Lung (tissue), 11 donors: ENCODE measurements at regions not wholly inside any gene's neighbourhood (a gene's known extent, or its start where the extent isn't known, plus 50 kb on each side); places are given as distances from the start of the nearest gene placed in this dataset.
"Not testable (repeated sequence)": the region's sequence is repeated elsewhere in the genome, so short reads cannot be mapped to it uniquely, and the experiment has no call there.

Experiments used
- ATAC-seq: fragments of 200-7000 bp; cut with Tn5 transposase; one replicate; pipeline ENCODE4 v1.9.1; 2020; ENCODE audit warnings: moderate number of reproducible peaks; ENCODE audit not compliant: insufficient read depth, low FRiP score
- DNase-seq, 3 donors: peaks; one replicate each; pipeline ENCODE4 v3.0.0-alpha.2; 2013 to 2017
- H3K27ac ChIP-seq, 2 donors: one replicate each; pipeline ENCODE4 v1.5.1; 2013; ENCODE audit warnings: mild to moderate bottlenecking in 2 of 2, moderate library complexity in 2 of 2, control low read depth in 1 of 2, inconsistent platforms in 1 of 2, low read depth in 1 of 2, low read length in 1 of 2
- H3K27me3 ChIP-seq, 3 donors: one replicate each; pipeline ENCODE4 v1.5.1; 2013; ENCODE audit warnings: low read length in 2 of 3; ENCODE audit not compliant: control insufficient read depth in 3 of 3, insufficient read depth in 3 of 3
- H3K36me3 ChIP-seq, 4 donors: one replicate each; pipeline ENCODE4 v1.5.1; 2013; ENCODE audit warnings: low read length in 4 of 4, mild to moderate bottlenecking in 1 of 4, moderate library complexity in 1 of 4; ENCODE audit not compliant: control insufficient read depth in 4 of 4, insufficient read depth in 4 of 4
- H3K4me1 ChIP-seq, 5 donors: one replicate each; pipeline ENCODE4 v1.5.1; 2013; ENCODE audit warnings: low read length in 5 of 5, mild to moderate bottlenecking in 2 of 5, moderate library complexity in 1 of 5; ENCODE audit not compliant: control insufficient read depth in 5 of 5, insufficient read depth in 5 of 5
- H3K4me3 ChIP-seq: one replicate; pipeline ENCODE4 v1.5.1; 2013; ENCODE audit warnings: mild to moderate bottlenecking, control low read depth, moderate library complexity
- H3K9ac ChIP-seq, 2 donors: one replicate each; pipeline ENCODE4 v1.5.1; 2013; ENCODE audit warnings: low read length in 2 of 2, control low read depth in 1 of 2; ENCODE audit not compliant: insufficient read depth in 1 of 2
- H3K9me3 ChIP-seq, 4 donors: one replicate each; pipeline ENCODE4 v1.5.1; 2013; ENCODE audit warnings: low read length in 3 of 4, mild to moderate bottlenecking in 1 of 4, moderate library complexity in 1 of 4; ENCODE audit not compliant: control insufficient read depth in 4 of 4, insufficient read depth in 3 of 4
- CTCF ChIP-seq: IDR thresholded peaks from 2 replicates; pipeline ENCODE4 v1.5.1; 2012; ENCODE audit warnings: mild to moderate bottlenecking; ENCODE audit errors: control extremely low read depth, extremely low read depth
- WGBS, 2 donors: extraction: QIAGEN DNeasy Blood & Tissue Kit; methylation state at CpG; one replicate each; pipeline ENCODE4 v1.1.7; 2013; 5-methylcytosine and 5-hydroxymethylcytosine counted together
- donor health status: control.
- donor health status: control.
- donor health status: Bipolar disorder and iron deficiency.
- donor health status: healthy.
- donor health status: DM: yes; HTN: yes; CAD: no.

- no peaks in the 10 kb centered on the region for H3K9me3 ChIP-seq
- H3K27ac ChIP-seq: no peak overlapping the region
- peaks cover 0 to 36% (median 10%) of the 10 kb centered on the region in 3 donors for H3K27me3 ChIP-seq
- 24 to 66% methylated on average over 2 of the region's 2 CpGs for WGBS, 2 donors
- no peak overlapping the region for H3K9ac ChIP-seq
- ATAC-seq: no peak
- no peak overlapping the region for H3K4me3 ChIP-seq
- H3K36me3 ChIP-seq: no peaks in the 10 kb centered on the region
- no peaks in the 10 kb centered on the region for H3K4me1 ChIP-seq
- TF ChIP-seq CTCF: no peak
- DNase-seq: no peak
Measured at GRCh38 chrX:114450911-114451310, 133.0 kb upstream of the HTR2C start.

- H3K9me3 ChIP-seq: no peaks in the 10 kb centered on the region
- TF ChIP-seq CTCF: no peak
Measured at GRCh38 chrX:114451397-114451796, 132.5 kb upstream of the HTR2C start.

GRCh38 chrX:114462266-114462665 is 121.6 kb upstream of the HTR2C start:
- H3K9me3 ChIP-seq: no peaks in the 10 kb centered on the region
- H3K9ac ChIP-seq: no peak overlapping the region
- TF ChIP-seq CTCF: no peak
- H3K36me3 ChIP-seq: no peaks in the 10 kb centered on the region
- H3K27ac ChIP-seq: no peak overlapping the region
- no peak for ATAC-seq
- no peaks in the 10 kb centered on the region for H3K4me1 ChIP-seq
- no peak for DNase-seq
- H3K4me3 ChIP-seq: no peak overlapping the region
- peaks cover 0 to 20% (median 11%) of the 10 kb centered on the region in 3 donors for H3K27me3 ChIP-seq

More at GRCh38 chrX:114451397-114451796, 132.5 kb upstream of the HTR2C start:
- Histone ChIP-seq H3K4me1 (no peaks in the 10 kb centered on the region), H3K4me3 (no peak overlapping the region), H3K27me3 (peaks cover 0 to 36% (median 10%) of the 10 kb centered on the region in 3 donors), H3K36me3 (no peaks in the 10 kb centered on the region), H3K27ac (no peak overlapping the region), H3K9ac (no peak overlapping the region)
- WGBS, 2 donors: 26 to 55% methylated on average over 1 of the region's 1 CpG
- no peak for ATAC-seq
- DNase-seq: no peak

- ATAC-seq (no peak), DNase-seq (no peak)
- Histone ChIP-seq H3K27me3 (peaks cover 0 to 20% (median 8%) of the 10 kb centered on the region in 3 donors), H3K9ac (no peak overlapping the region), H3K9me3 (no peaks in the 10 kb centered on the region), H3K27ac (no peak overlapping the region), H3K4me3 (no peak overlapping the region), H3K36me3 (no peaks in the 10 kb centered on the region), H3K4me1 (no peaks in the 10 kb centered on the region)
- no peak for TF ChIP-seq CTCF
Measured at GRCh38 chrX:114465689-114466088, 118.2 kb upstream of the HTR2C start.

- not testable (repeated sequence) for H3K9ac ChIP-seq, H3K9me3 ChIP-seq, H3K4me1 ChIP-seq, H3K36me3 ChIP-seq, H3K27ac ChIP-seq, DNase-seq, H3K4me3 ChIP-seq, ATAC-seq
- whole genome bisulfite sequencing, 2 donors: 60 to 77% methylated on average over 3 to 5 of the region's 6 CpGs
- H3K27me3 ChIP-seq: peaks cover 0 to 15% (median 4%) of the 10 kb centered on the region in 3 donors
Measured at GRCh38 chrX:114472008-114472407, 111.9 kb upstream of the HTR2C start.
